ENCODE measurements at regions not wholly inside any gene's neighbourhood (a gene's known extent, or its start where the extent isn't known, plus 50 kb on each side); places are given as distances from the start of the nearest gene placed in this dataset.
"Not testable (repeated sequence)": the region's sequence is repeated elsewhere in the genome, so short reads cannot be mapped to it uniquely, and the experiment has no call there.

- not testable (repeated sequence) for DNase-seq
Measured at GRCh38 chr1:146314449-146315246, 85.8 kb upstream of the NOTCH2NLA start.

- DNase-seq, result not testable (repeated sequence)
Measured at GRCh38 chr1:146310579-146310978, 81.8 kb upstream of the NOTCH2NLA start.

GRCh38 chr1:146309427-146309826 lies 80.6 kb upstream of the NOTCH2NLA start:
- DNase-seq, result not testable (repeated sequence)

GRCh38 chr1:146308892-146309291 lies 80.1 kb upstream of the NOTCH2NLA start:
- not testable (repeated sequence) for DNase-seq

GRCh38 chr1:146308152-146308551 lies 79.3 kb upstream of the NOTCH2NLA start:
- DNase-seq, result not testable (repeated sequence)

GRCh38 chr1:146307632-146308031 lies 78.8 kb upstream of the NOTCH2NLA start:
- not testable (repeated sequence) for DNase-seq

GRCh38 chr1:146306651-146307050 lies 77.8 kb upstream of the NOTCH2NLA start:
- not testable (repeated sequence) for DNase-seq

- not testable (repeated sequence) for DNase-seq
Measured at GRCh38 chr1:146305442-146305841, 76.6 kb upstream of the NOTCH2NLA start.

GRCh38 chr1:146298575-146298897 lies 69.7 kb upstream of the NOTCH2NLA start:
- not testable (repeated sequence) for DNase-seq

- DNase-seq, result not testable (repeated sequence)
Measured at GRCh38 chr1:146297781-146298574, 69.2 kb upstream of the NOTCH2NLA start.

- DNase-seq, result not testable (repeated sequence)
Measured at GRCh38 chr1:146292940-146293936, 64.4 kb upstream of the NOTCH2NLA start.

- DNase-seq, result not testable (repeated sequence)
Measured at GRCh38 chr1:146292424-146292823, 63.6 kb upstream of the NOTCH2NLA start.

GRCh38 chr1:146287881-146288280 lies 59.1 kb upstream of the NOTCH2NLA start:
- DNase-seq, result not testable (repeated sequence)

- DNase-seq, result not testable (repeated sequence)
Measured at GRCh38 chr1:146284760-146285159, 55.9 kb upstream of the NOTCH2NLA start.

- not testable (repeated sequence) for DNase-seq
Measured at GRCh38 chr1:146283527-146283880, 54.7 kb upstream of the NOTCH2NLA start.

- DNase-seq, result not testable (repeated sequence)
Measured at GRCh38 chr1:146282807-146283526, 54.1 kb upstream of the NOTCH2NLA start.

- not testable (repeated sequence) for DNase-seq
Measured at GRCh38 chr1:146281522-146281921, 52.7 kb upstream of the NOTCH2NLA start.

- not testable (repeated sequence) for DNase-seq
Measured at GRCh38 chr1:146278758-146279157, 49.9 kb upstream of the NOTCH2NLA start.

Measured in DMS 273 treated with DMSO at 0.1 percent for 48 hours (cell line).